GM12878 (cell line): ENCODE measurements at regions not wholly inside any gene's neighbourhood (a gene's known extent, or its start where the extent isn't known, plus 50 kb on each side); places are given as distances from the start of the nearest gene placed in this dataset.

Experiments used
- CBFB ChIP-seq: IDR thresholded peaks from 2 replicates; pipeline ENCODE4 v1.6.1; 2016; ENCODE audit warnings: antibody characterized with exemption, low read depth
- POLR2A ChIP-seq: IDR thresholded peaks from 2 replicates; pipeline ENCODE4 v1.6.1; 2011; ENCODE audit warnings: low read depth, mild to moderate bottlenecking, low read length
- POLR2AphosphoS5 ChIP-seq: IDR thresholded peaks from 2 replicates; pipeline ENCODE4 v1.6.1; 2011; ENCODE audit warnings: mild to moderate bottlenecking, low read length, inconsistent platforms
- POU2F2 ChIP-seq: IDR thresholded peaks from 3 replicates; pipeline ENCODE4 v1.6.1; 2011; ENCODE audit warnings: low read depth, mild to moderate bottlenecking, low read length, borderline replicate concordance
- RCOR1 ChIP-seq: conservative IDR thresholded peaks from 2 replicates; pipeline ENCODE4 v1.6.1; 2012; ENCODE audit warnings: low read depth, low read length, improper control_type of control experiment
- SIN3A ChIP-seq: IDR thresholded peaks from 2 replicates; pipeline ENCODE4 v1.6.1; 2012; ENCODE audit warnings: low read depth, low read length, improper control_type of control experiment
- SIX5 ChIP-seq: IDR thresholded peaks from 2 replicates; pipeline ENCODE4 v1.6.1; 2011; ENCODE audit warnings: mild to moderate bottlenecking, low read depth, low read length, moderate library complexity; ENCODE audit not compliant: severe bottlenecking
- SMC3 ChIP-seq: IDR thresholded peaks from 2 replicates; pipeline ENCODE4 v1.6.1; 2011; ENCODE audit warnings: low read length, improper control_type of control experiment, borderline replicate concordance
- ZNF384 ChIP-seq: IDR thresholded peaks from 2 replicates; pipeline ENCODE4 v1.6.1; 2012; ENCODE audit warnings: low read depth, mild to moderate bottlenecking, low read length, improper control_type of control experiment, borderline replicate concordance
- TF ChIP-seq, protein P1 (sequence below), 3 experiments: IDR thresholded peaks in 2 of 3; conservative IDR thresholded peaks in 1 of 3; 2 replicates each; pipeline ENCODE4 v1.5.1; 2011; ENCODE audit warnings: low read depth in 3 of 3, low read length in 3 of 3, mild to moderate bottlenecking in 3 of 3, control low read depth in 2 of 3, moderate library complexity in 2 of 3, inconsistent platforms in 1 of 3, mixed read lengths in 1 of 3; ENCODE audit not compliant: control insufficient read depth in 2 of 3, insufficient read depth in 1 of 3; ENCODE audit errors: extremely low read depth in 1 of 3
- TF ChIP-seq, protein P2 (sequence below): fragments of 150-350 bp; IDR thresholded peaks from 2 replicates; pipeline ENCODE4 v1.6.1; 2016; ENCODE audit warnings: low read depth, low read length
- TF ChIP-seq, protein P3 (sequence below): fragments of 450-650 bp; IDR thresholded peaks from 2 replicates; pipeline ENCODE4 v1.6.1; 2016; ENCODE audit warnings: mild to moderate bottlenecking, moderate library complexity, borderline replicate concordance

DNA sequence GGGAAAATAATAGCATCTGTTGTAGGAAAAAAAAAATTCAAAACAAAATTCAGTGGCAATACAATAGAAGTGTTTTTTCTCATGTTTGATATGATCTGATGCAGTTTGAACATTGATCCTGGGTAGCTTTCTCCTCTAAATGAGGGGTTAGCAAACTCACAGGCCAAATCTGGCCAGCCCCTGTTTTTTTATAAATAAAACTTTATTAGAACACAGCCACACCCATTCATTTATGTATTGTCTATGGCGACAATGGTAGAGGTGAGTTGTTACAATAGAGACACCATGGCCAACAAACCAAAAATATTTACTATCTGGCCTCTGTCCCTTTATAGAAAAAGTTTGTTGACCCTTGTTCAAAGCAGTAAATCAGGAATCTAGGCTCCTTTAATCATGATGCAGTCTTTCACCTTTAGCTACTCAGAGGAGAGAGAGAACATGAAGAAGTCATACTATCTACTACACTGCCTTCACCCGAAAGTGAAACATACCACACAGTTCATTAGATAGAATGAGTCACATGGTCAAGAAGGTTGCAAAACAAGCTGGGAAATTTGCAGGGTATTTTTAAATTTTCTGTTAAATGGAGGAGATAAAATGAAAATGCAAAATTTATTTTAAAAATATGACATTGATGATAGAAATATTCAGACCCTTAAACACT lies 186.6 kb upstream of the MAOA start:
- TF ChIP-seq SMC3 (no peak), POLR2A (no peak), POU2F2 (no peak), ZNF384 (no peak), POLR2AphosphoS5 (no peak), RCOR1 (no peak), SIN3A (no peak), SIX5 (no peak), CBFB (no peak)
- TF ChIP-seq, protein P1, sequence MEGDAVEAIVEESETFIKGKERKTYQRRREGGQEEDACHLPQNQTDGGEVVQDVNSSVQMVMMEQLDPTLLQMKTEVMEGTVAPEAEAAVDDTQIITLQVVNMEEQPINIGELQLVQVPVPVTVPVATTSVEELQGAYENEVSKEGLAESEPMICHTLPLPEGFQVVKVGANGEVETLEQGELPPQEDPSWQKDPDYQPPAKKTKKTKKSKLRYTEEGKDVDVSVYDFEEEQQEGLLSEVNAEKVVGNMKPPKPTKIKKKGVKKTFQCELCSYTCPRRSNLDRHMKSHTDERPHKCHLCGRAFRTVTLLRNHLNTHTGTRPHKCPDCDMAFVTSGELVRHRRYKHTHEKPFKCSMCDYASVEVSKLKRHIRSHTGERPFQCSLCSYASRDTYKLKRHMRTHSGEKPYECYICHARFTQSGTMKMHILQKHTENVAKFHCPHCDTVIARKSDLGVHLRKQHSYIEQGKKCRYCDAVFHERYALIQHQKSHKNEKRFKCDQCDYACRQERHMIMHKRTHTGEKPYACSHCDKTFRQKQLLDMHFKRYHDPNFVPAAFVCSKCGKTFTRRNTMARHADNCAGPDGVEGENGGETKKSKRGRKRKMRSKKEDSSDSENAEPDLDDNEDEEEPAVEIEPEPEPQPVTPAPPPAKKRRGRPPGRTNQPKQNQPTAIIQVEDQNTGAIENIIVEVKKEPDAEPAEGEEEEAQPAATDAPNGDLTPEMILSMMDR (IDR thresholded peaks at IDR 0.05 in 2 of 3, conservative IDR thresholded peaks at IDR 0.05 in 1 of 3; ENCODE audit: control insufficient read depth in 2 of 3, extremely low read depth in 1 of 3, insufficient read depth in 1 of 3, low read depth in 3 of 3, low read length in 3 of 3), result no peak
- TF ChIP-seq, protein P2, sequence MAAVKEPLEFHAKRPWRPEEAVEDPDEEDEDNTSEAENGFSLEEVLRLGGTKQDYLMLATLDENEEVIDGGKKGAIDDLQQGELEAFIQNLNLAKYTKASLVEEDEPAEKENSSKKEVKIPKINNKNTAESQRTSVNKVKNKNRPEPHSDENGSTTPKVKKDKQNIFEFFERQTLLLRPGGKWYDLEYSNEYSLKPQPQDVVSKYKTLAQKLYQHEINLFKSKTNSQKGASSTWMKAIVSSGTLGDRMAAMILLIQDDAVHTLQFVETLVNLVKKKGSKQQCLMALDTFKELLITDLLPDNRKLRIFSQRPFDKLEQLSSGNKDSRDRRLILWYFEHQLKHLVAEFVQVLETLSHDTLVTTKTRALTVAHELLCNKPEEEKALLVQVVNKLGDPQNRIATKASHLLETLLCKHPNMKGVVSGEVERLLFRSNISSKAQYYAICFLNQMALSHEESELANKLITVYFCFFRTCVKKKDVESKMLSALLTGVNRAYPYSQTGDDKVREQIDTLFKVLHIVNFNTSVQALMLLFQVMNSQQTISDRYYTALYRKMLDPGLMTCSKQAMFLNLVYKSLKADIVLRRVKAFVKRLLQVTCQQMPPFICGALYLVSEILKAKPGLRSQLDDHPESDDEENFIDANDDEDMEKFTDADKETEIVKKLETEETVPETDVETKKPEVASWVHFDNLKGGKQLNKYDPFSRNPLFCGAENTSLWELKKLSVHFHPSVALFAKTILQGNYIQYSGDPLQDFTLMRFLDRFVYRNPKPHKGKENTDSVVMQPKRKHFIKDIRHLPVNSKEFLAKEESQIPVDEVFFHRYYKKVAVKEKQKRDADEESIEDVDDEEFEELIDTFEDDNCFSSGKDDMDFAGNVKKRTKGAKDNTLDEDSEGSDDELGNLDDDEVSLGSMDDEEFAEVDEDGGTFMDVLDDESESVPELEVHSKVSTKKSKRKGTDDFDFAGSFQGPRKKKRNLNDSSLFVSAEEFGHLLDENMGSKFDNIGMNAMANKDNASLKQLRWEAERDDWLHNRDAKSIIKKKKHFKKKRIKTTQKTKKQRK, result no peak
- TF ChIP-seq, protein P3, sequence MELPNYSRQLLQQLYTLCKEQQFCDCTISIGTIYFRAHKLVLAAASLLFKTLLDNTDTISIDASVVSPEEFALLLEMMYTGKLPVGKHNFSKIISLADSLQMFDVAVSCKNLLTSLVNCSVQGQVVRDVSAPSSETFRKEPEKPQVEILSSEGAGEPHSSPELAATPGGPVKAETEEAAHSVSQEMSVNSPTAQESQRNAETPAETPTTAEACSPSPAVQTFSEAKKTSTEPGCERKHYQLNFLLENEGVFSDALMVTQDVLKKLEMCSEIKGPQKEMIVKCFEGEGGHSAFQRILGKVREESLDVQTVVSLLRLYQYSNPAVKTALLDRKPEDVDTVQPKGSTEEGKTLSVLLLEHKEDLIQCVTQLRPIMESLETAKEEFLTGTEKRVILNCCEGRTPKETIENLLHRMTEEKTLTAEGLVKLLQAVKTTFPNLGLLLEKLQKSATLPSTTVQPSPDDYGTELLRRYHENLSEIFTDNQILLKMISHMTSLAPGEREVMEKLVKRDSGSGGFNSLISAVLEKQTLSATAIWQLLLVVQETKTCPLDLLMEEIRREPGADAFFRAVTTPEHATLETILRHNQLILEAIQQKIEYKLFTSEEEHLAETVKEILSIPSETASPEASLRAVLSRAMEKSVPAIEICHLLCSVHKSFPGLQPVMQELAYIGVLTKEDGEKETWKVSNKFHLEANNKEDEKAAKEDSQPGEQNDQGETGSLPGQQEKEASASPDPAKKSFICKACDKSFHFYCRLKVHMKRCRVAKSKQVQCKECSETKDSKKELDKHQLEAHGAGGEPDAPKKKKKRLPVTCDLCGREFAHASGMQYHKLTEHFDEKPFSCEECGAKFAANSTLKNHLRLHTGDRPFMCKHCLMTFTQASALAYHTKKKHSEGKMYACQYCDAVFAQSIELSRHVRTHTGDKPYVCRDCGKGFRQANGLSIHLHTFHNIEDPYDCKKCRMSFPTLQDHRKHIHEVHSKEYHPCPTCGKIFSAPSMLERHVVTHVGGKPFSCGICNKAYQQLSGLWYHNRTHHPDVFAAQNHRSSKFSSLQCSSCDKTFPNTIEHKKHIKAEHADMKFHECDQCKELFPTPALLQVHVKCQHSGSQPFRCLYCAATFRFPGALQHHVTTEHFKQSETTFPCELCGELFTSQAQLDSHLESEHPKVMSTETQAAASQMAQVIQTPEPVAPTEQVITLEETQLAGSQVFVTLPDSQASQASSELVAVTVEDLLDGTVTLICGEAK, result peak; percentile 90
